A673 (cell line): ENCODE measurements at regions not wholly inside any gene's neighbourhood (a gene's known extent, or its start where the extent isn't known, plus 50 kb on each side); places are given as distances from the start of the nearest gene placed in this dataset.

Source experiments
- BruUV-seq: library from RNA; stranded (reverse); fragments of 400-500 nt; replicated peaks from 2 replicates; lab custom pipeline; 2021; lab: Mats Ljungman, UMichigan
- CTCF ChIA-PET: fragments of 300-600 bp; sonication (Branson Sonifier 250); formaldehyde crosslinking; loops from one replicate; lab custom pipeline; 2022; ENCODE audit warnings: antibody characterized with exemption; lab: Charles Lee
- POLR2A ChIA-PET: fragments of 300-600 bp; sonication (Branson Sonifier 250); formaldehyde crosslinking; loops from one replicate; lab custom pipeline; 2022; ENCODE audit warnings: antibody characterized with exemption; ENCODE audit not compliant: low non-redundant PET; lab: Charles Lee
- DNase-seq: peaks from one replicate; pipeline ENCODE4 v3.0.0-alpha.2; 2015; ENCODE audit warnings: low spot score
- H3K27ac ChIP-seq: fragments of 200-600 bp; sonication (generic); 2 replicates; pipeline ENCODE4 v1.5.1; 2016; ENCODE audit warnings: mixed run types, low read depth, mild to moderate bottlenecking, mixed read lengths, antibody characterized with exemption, low read length; ENCODE audit not compliant: poor library complexity, severe bottlenecking
- H3K27me3 ChIP-seq: fragments of 200-600 bp; sonication (generic); replicated peaks from 2 replicates; pipeline ENCODE4 v1.6.1; 2017; ENCODE audit warnings: mixed run types, low read depth, mild to moderate bottlenecking, mixed read lengths, antibody characterized with exemption, low read length; ENCODE audit not compliant: insufficient read depth, poor library complexity
- H3K36me3 ChIP-seq: fragments of 200-600 bp; sonication (generic); 2 replicates; pipeline ENCODE4 v1.6.1; 2016; ENCODE audit warnings: mixed run types, mild to moderate bottlenecking, mixed read lengths, antibody characterized with exemption, low read length; ENCODE audit not compliant: insufficient read depth, poor library complexity, severe bottlenecking
- H3K4me1 ChIP-seq: fragments of 200-600 bp; sonication (generic); 2 replicates; pipeline ENCODE4 v1.6.1; 2017; ENCODE audit warnings: mixed run types, mild to moderate bottlenecking, mixed read lengths, antibody characterized with exemption, low read length; ENCODE audit not compliant: insufficient read depth, poor library complexity, severe bottlenecking
- H3K4me3 ChIP-seq: fragments of 200-600 bp; sonication (generic); 2 replicates; pipeline ENCODE4 v1.5.1; 2016; ENCODE audit warnings: low read depth, mixed run types, mild to moderate bottlenecking, mixed read lengths, low read length; ENCODE audit not compliant: poor library complexity, severe bottlenecking
- H3K9me3 ChIP-seq: fragments of 200-600 bp; sonication (generic); 2 replicates; pipeline ENCODE4 v1.6.1; 2016; ENCODE audit warnings: mixed run types, low read depth, mild to moderate bottlenecking, mixed read lengths, antibody characterized with exemption, low read length; ENCODE audit not compliant: poor library complexity, severe bottlenecking
- EZH2 ChIP-seq: fragments of 200-600 bp; sonication (generic); IDR thresholded peaks from 2 replicates; pipeline ENCODE4 v1.6.1; 2017; ENCODE audit warnings: borderline replicate concordance, low read depth, mild to moderate bottlenecking, mixed read lengths, antibody characterized with exemption, low read length; ENCODE audit not compliant: poor library complexity, severe bottlenecking
- intact Hi-C: fragments of 100-400 bp; cut with micrococcal nuclease; formaldehyde crosslinking; loops from one replicate; pipeline ENCODE4 v1.10.0; 2022; ENCODE audit not compliant: unreplicated experiment
- TF ChIP-seq, protein P1 (sequence below): fragments of 300-800, 200-600 bp; sonication (generic); conservative IDR thresholded peaks from 2 replicates; pipeline ENCODE4 v1.5.1; 2017; ENCODE audit warnings: low read depth, mild to moderate bottlenecking, antibody characterized with exemption, low read length, moderate library complexity, mixed read lengths

GRCh38 chr7:22611758-22612079 lies 111.7 kb upstream of the STEAP1B start:
- ChIA-PET CTCF (no interaction called here), POLR2A (no interaction called here)
- BruUV-seq, result no TSS peak
- no peaks in the 10 kb centered on the region for H3K4me1 ChIP-seq
- intact Hi-C loops, result no loop called here
- H3K27ac ChIP-seq, result no peak overlapping the region
- H3K9me3 ChIP-seq, result no peaks in the 10 kb centered on the region
- no peaks in the 10 kb centered on the region for H3K27me3 ChIP-seq
- H3K36me3 ChIP-seq, result no peaks in the 10 kb centered on the region
- no peak overlapping the region for H3K4me3 ChIP-seq
- no peak for TF ChIP-seq EZH2
- TF ChIP-seq, protein P1, sequence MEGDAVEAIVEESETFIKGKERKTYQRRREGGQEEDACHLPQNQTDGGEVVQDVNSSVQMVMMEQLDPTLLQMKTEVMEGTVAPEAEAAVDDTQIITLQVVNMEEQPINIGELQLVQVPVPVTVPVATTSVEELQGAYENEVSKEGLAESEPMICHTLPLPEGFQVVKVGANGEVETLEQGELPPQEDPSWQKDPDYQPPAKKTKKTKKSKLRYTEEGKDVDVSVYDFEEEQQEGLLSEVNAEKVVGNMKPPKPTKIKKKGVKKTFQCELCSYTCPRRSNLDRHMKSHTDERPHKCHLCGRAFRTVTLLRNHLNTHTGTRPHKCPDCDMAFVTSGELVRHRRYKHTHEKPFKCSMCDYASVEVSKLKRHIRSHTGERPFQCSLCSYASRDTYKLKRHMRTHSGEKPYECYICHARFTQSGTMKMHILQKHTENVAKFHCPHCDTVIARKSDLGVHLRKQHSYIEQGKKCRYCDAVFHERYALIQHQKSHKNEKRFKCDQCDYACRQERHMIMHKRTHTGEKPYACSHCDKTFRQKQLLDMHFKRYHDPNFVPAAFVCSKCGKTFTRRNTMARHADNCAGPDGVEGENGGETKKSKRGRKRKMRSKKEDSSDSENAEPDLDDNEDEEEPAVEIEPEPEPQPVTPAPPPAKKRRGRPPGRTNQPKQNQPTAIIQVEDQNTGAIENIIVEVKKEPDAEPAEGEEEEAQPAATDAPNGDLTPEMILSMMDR, result no peak
- no peak for DNase-seq

DNA sequence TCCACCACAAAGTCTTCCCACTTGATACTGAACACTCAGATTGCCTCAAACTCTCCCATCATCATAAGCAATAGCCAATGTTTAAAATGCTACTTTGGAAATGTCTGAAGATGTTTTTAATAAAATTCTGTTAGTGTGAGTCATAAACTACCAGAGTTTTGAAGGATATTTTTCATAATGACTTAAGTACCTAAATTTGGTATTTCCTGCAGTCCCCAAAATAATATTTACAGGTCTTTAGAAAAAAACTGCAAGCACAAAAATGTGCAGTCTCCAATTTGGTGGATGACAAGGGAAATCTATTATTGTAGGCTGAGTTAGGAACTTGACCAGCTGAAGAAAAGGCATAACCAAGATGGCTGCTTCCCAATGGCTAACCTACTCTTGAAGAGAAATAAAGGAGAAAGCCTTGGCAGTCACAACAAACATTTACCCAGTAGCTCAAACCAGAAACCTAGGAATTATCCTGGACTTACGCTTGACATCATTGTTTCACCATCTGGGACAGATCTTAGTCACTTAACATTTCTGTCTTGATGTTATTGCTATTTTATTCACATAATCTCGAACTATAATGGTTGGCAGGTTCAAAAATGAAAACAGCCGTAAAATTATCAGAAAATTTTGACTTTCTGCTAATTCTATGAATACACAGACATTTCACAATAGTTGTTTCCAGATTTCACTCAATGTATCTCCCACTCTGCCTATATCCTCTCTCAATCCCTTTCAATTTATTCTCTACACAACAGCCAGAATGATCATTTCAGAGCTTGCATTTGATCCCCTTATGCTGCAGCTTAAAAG lies 111.2 kb upstream of the STEAP1B start:
- no TSS peak for BruUV-seq
- POLR2A ChIA-PET, result no interaction called here
- Histone ChIP-seq H3K27me3 (no peaks in the 10 kb centered on the region), H3K9me3 (no peaks in the 10 kb centered on the region), H3K27ac (no peak overlapping the region), H3K36me3 (no peaks in the 10 kb centered on the region), H3K4me3 (no peak overlapping the region), H3K4me1 (no peaks in the 10 kb centered on the region)
- no peak for DNase-seq
- CTCF ChIA-PET, result no interaction called here
- intact Hi-C loops, result no loop called here
- no peak for TF ChIP-seq EZH2
- TF ChIP-seq, protein P1, result no peak

DNA sequence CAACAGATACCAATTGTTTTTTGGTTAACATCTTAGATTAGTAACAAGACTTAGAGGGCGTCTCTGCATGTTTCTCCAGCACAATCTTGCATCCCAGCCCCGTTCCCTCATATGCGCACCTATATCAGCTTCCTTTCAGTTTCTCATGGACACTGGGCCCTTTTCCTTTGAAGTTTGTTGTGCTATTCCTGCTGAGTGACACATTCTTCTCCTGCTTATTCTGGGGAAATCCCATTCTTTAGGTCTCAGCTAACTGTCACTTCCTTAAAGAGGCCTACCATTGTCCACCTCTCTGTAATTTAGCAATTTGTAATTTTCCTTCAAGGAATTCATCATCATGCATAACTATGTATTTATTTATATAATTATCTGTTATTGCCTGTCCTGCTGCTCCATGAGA lies 110.3 kb upstream of the STEAP1B start:
- BruUV-seq, result no TSS peak
- intact Hi-C loops, result no loop called here
- POLR2A ChIA-PET, result no interaction called here

More for the DNA sequence above, 110.3 kb upstream of the STEAP1B start:
- CTCF ChIA-PET, result no interaction called here
- Histone ChIP-seq H3K4me3 (no peak overlapping the region), H3K27ac (no peak overlapping the region), H3K9me3 (no peaks in the 10 kb centered on the region), H3K27me3 (no peaks in the 10 kb centered on the region), H3K4me1 (no peaks in the 10 kb centered on the region), H3K36me3 (no peaks in the 10 kb centered on the region)
- TF ChIP-seq EZH2, result no peak
- TF ChIP-seq, protein P1, result no peak
- no peak for DNase-seq
